CD4-positive, alpha-beta T cell treated with Interferon alpha-2 for 1 hour (primary cell): ENCODE measurements at regions not wholly inside any gene's neighbourhood (a gene's known extent, or its start where the extent isn't known, plus 50 kb on each side); places are given as distances from the start of the nearest gene placed in this dataset.

Experiments
- DNase-seq, 2 donors: peaks; one replicate each; pipeline ENCODE4 v3.0.0-alpha.2; 2020 to 2022

GRCh38 chr18:22114526-22115321 is 54.7 kb upstream of the GATA6 start:
- no peak for DNase-seq

- no peak for DNase-seq
Observed at GRCh38 chr18:22115573-22115972, 53.8 kb upstream of the GATA6 start.
